HG02588 (cell line): ENCODE measurements at regions not wholly inside any gene's neighbourhood (a gene's known extent, or its start where the extent isn't known, plus 50 kb on each side); places are given as distances from the start of the nearest gene placed in this dataset.
"Not testable (repeated sequence)": the region's sequence is repeated elsewhere in the genome, so short reads cannot be mapped to it uniquely, and the experiment has no call there.

Experiments
- ATAC-seq: cut with Tn5 transposase; IDR thresholded peaks from one replicate; pipeline ENCODE4 v1.9.1; 2021; ENCODE audit warnings: mild to moderate bottlenecking, moderate library complexity; ENCODE audit not compliant: unreplicated experiment

DNA sequence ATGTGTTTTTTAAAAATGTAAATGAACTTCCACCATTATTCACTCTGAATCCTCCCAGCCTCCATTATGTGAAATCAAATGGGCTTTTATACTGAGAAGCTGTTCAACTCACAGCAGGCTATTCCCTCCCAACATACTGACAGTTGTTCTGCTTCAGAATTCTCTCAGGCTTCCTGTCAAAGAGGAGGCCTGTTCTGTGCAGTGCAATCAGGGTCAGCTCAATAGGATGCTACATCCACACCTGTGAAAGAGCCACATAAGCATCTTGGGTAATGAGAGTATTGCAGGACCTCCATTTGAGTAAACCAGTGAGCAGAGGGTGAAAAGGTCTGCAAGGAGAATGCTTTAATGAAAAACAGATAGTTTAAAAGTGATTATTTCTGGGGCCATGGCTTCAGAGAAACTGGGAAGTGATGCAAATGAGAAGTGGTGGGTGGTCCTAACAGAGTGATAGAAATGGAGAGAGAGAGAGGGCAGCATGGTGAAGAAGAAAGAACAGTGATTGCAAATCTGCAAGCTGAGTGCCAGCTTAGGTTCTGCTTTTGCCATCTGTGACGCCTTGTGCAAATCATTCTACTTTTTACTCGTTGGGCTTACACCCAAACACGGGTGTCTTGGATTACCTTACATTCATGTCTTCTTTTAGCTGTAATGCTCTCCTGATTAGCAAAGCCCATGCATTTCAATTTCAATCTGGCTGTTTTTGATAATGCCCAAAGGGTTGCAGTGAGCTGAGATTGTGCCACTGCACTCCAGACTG, 202.5 kb upstream of the NMUR2 start:
- ATAC-seq: no peak

DNA sequence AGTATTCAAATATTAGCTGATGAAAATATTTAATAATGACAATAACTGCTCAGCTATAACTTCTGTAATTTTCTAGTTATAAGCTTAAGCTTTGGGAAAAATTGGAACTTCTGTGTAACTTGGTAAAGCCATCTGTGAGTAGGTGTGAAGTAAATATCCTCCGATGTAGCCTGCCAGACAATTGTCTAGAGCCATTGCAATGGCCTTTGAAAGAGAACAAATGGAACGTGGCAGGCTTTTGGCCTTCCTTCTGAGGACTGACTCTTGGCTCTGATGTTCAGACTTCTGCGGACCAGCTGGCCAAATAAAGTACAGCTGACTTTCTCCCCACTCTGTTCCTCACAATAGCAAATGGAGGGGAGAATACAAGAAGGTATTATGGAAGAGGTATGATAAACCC, 203.4 kb upstream of the NMUR2 start:
- no peak for ATAC-seq

DNA sequence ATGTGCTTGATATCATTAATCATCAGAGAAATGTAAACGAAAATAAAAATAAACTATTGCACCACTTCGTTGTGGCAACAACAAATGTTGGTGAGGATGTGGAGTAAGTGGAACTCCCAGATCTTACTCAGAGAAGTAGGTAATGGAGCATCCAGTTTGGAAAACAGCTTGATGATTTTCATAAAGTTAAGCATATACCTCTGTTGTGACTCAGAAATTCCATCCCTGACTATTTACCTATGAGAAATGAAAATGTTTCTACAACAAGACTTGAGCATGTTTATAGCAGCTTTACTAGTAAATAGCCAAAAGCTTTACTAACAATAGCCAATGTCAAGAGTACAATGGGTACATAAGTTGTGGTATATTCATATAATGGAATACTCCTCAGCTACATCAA, 214.7 kb upstream of the NMUR2 start:
- no peak for ATAC-seq

DNA sequence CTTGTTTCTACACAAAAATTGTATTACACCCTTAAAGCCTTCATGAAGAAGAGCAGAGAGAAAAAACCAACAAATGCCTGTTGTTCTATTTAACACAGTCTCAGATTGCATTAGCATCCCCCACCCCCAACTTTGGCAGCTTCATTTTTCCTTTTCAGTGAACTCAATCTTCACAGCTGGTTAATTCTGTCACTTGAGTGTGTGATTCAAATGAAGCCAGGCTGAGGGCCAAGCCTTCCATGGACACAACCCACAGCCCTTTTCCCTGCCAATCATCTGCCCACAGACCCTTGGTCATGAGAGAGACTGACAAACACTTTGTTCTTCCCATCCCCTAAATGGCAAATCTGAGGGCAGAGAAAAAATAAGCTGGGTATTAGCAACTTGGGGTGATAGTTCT, 217.5 kb upstream of the NMUR2 start:
- no peak for ATAC-seq

DNA sequence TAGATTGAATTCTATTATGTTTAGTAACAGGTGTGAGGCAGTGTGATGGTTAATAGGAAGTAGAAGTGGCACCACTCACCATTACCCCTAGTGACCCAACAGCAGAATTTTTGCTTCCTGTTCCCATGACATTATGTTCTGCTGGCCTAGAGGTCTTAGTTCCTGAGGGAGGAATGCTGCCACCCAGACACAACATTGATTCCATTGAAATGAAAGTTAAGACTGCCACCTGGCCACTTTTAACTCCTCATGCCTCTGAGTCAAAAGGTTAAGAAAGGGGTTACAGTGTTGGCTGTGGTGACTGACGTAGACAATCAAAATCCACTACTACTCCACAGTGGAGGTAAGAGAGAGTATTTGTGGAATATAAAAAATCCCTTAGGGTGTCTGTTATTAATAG, 218.9 kb upstream of the NMUR2 start:
- ATAC-seq: no peak

DNA sequence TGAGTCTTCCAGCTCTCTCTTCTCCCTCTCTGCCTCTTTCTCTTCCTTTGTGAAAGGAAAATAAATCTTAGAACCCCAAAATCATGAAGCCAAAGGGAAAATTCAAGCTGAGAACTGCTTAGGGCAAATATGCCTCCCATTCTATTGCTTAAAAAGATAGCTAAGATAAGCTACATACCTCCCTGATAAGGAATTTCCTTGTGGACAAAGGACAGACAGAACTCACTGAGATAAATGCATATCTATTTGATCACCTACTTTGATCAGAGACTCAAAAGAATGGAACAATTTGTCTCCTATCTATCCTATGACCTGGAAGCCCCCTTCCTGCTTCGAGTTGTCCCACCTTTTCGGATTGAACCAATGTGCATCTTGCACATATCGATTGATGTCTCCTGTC, 220.6 kb upstream of the NMUR2 start:
- ATAC-seq: no peak

DNA sequence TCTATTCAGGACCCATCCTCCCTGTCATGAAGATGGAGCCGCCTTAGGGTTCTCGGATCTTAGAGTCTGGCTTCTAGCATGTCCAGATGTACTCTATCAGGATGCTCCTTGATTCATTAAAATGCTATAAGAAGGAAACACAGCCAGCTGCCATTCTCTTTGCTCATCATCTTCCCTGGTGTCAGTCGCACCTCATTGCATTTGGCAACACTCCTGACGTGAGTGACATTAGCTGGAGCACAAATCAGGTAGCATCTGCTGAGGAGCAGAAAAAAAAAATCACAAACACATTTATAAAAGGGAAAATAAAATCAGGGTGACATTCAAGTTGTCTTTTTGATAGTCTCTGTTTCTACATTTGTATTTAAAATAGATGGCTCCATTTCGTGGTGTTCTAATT, 226.1 kb upstream of the NMUR2 start:
- no peak for ATAC-seq

DNA sequence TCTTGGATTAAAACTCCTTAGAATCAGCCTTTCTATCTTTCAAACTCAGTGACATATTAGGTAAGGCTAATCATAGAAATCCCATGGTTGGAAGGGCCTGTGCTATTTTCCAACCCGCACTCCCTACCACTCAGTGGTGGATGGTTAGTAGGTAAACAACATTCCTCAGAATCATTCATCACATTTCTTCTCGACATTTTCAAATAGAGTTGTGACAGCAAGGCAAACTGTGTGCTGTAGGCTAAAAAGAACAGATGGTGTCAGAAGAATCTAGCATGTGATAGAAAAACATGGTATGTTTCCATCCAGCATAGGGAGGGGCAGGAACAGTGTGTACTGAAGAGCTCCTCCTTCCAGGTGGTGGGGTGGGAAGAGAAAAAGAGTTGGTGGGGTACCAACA, 227.3 kb upstream of the NMUR2 start:
- ATAC-seq: no peak

DNA sequence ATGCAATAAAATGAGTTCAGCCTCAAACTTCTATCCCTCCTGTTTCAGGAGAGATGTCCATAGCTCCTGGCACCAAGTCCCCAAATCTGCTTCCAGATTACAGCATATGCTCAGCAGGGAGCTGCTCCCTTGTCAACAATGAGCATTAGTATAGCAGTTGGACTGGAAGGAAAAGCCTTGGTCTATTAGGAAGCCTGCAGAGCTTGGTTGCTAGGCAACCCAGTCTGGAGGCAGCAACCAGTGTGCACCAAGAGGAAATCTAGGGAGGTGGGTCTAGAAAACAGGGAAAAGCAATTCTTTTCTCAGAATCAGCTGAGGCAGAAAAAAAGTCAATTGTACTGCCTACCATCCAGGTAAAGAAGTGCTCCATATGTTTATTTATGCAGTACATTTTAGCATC, 229.5 kb upstream of the NMUR2 start:
- ATAC-seq: no peak

DNA sequence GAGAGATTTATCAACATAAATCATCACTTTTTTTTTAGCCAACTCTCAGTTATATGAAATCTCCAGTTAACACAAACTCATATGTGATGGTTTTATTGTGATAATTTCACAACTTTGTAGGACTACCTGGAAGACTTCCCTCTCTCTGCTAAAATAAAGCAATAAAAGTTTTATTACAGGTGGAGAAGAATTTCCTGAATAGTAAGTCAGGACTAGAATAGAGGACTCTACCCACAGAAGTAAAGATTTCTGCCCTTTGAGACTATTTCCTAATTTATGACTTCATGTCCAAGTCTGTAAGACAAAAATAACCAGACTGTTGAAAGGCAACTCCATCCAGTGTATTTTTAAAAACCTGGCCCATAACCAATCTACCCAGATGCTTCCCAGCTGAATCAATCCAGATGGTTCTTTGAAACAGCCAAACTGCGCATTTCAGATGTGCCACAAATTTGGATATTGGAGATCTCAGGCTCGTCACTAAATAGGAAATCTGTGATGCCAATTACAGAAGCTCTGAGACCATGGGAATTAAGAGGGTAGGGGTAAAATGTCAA, 234.0 kb upstream of the NMUR2 start:
- no peak for ATAC-seq

DNA sequence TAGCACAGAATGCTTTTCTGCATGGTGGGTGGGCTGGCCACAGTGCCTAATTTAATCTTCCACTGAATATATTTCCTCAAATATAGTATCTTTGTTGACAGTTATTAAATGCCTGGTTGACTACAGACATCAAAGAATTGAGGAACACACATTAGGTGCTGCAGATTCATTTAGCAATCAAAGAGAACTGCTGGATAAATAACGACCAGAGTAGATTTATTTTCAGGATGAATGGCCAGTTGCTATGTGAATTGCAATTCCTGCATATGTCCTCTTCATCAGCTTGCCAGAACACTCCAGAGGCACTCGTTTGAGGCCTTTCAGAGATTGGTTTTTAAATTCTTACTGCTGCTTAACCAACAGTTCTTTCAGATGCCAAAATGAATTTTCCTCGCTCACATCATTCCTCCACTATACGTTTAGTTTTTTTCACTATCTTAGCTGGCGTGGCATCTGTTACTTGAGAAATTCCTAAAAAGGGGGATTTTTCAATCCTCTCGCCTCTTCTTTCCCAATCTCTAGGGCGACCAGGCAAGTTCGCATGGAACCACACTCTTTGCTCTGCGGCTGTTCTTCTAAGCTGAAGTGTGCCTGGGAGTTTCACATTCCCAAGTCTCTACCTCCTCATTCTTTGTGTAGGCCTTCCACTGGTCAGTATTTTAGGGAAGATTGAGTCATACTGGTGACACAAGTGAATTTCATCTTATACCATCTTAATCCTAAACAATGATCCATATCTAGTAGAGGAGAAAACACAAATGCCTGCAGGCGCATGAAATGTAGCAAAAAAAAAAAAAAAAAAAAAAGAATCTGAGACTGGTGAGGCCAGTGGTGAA, 237.1 kb upstream of the NMUR2 start:
- ATAC-seq: no peak

DNA sequence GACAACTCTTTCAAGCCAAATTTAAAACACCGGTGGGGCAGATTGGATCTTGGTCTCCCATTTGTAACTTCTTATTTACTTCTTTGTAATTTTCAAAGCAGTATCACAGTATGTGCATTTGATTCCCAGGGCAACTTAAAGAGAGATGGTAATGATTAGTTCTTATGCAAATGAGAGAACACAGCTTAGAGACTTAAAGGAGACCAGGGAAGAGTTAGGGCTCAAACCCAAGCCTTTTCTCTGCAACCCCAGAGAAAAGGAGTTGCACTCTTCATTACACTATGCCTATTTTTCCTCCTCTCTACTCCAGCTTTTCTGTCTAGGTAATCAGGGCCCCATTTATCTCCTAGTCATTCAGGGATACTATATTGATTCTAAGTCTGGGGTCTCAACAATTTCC, 237.8 kb upstream of the NMUR2 start:
- ATAC-seq: no peak

DNA sequence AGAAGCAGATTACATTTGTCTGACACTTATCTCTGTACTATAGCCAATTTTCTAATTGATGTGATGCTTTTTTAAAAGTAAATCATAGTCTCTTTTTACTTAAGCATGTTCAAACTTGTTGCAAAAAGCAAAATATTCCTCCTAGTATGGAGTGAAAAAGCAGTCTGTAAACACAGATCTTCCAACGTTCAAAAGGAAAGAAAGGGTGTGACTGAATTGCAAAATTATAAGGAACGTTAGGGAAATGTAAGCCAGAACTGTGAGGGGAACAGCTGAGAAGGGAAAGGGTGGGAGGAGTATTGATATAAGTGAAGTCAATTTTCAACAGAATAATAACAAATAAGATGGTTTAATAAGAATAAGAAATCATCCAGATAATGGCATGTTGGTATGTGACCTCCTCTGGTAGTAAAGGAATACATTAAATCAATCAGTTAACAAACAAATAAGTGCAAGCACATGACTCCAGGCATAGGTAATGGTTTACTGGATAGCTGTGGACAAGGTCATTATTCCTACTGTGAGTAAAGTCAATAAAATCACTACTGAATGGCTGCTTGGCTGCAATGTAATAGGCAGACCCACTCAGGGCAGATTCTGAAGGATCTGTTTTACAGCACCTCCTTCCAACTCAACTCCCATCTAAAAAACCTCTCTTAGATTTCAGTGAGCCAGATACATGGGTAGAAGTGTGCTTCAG, 239.1 kb upstream of the NMUR2 start:
- ATAC-seq: no peak

DNA sequence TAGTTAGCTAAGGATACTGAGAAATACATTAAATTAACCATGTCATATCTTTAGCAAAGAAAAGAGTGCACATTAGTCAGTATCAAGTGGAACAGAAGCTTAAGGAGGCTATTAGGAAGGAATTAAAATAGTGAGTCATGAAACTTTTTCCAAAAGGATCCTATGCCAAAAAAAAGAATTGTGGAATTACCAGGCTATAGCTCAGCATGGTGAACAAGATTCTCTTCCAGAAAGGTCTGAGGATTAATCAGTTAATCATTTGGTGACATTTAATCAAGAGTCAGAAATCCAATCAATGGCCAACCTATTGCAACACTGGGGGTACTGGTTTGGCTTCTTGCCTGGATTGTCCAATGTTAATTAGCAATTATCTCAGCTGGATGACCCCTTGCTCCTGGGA, 244.5 kb upstream of the NMUR2 start:
- ATAC-seq: no peak

DNA sequence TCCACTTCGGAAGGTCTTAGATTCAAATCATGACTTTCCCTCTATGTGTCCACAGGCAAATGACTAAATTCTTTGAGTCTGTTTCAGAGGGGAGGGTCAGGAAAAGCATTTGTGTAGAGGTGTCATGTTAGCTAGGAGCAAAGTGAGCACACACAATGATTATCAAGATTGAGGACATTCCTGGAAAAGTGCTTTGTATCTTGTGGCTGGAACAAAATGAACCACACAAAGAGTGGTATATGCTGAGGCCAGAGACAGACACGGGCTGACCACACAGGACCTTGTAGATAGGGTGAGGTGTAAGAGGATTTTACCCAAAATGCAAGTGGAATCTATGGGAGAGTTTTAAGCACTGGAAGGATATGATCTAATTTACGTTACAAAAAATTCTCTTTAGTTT, 245.3 kb upstream of the NMUR2 start:
- no peak for ATAC-seq

DNA sequence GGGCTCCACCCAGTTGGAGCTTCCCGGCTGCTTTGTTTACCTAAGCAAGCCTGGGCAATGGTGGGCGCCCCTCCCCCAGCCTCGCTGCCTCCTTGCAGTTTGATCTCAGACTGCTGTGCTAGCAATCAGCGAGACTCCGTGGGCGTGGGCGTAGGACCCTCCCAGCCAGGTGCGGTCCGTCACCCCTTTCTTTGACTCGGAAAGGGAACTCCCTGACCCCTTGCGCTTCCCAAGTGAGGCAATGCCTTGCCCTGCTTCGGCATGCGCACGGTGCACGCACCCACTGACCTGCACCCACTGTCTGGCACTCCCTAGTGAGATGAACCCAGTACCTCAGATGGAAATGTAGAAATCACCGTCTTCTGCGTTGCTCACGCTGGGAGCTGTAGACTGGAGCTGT, 254.4 kb upstream of the NMUR2 start:
- not testable (repeated sequence) for ATAC-seq

DNA sequence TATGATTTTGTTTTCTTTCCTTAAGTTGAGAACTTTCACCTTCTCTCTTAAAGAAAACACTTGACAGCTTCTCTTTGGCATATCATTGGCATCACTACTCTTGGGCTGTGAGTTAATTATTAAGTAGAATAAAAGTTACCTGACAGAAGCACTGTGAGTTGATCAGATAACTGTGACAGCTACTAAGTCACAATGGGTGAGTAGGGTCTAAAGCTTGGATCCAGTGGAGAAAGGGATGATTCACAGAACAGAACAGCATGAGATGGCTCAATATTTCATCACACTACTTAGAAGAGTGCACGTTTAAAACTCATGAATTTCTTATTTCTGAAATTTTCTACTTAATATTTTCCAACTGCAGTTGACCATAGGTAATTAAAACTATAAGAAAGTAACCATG, 268.5 kb upstream of the NMUR2 start:
- no peak for ATAC-seq

DNA sequence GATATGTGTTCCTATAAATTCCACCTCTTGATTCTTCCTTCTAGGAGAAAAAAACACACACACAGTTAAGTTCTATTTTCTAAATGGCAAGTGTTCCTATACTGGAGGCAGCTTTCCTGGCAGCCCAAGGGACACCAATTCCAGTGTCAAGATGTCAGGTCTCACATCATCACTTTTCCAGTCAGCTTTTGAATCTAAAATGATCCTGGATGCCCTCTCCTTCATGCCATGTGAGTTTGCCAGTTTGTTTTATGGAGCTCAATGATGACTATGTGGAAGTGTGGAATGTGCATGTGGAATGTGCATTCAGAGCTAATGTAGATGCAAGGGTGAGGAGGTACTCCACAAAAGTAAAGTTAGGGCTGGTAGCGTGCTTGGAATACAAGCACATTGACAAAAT, 269.3 kb upstream of the NMUR2 start:
- no peak for ATAC-seq

DNA sequence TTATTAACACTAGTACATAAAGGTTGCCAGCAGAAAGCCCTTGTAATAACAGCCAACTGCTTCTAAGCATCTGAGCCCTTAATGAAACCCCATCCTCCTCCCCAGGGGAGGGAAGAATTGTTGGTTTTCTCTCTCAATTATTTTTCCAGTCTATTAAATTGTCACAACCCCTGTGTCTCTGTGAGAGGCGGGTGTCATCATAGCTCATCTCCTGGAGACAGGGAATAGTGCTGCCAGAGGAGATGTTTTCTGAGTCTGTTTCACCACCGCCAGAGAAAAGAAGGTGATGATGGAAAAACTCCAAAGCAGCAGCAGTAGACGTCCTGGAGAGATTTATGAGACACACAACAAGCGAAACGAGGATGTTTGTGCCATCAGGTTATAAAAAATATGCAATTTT, 271.1 kb upstream of the NMUR2 start:
- no peak for ATAC-seq

DNA sequence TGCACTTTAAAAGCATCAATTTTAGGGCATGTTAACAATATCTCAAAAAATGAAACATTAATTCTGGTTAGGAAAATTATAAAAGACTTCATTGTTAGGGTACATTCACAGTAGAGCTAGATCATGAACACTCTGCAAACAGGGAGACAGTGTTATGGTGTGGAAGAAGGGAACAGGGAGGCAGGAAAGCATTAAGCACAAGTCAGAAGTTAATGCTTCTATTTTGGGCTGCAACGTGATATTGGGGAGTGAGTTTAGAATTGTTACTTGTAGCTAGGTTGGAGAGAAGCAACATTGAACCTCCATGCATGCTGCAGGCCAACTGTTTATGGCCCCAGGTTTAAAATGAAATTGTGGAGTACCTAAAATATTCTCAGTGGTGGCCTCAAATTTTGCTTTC, 278.1 kb upstream of the NMUR2 start:
- ATAC-seq: no peak

DNA sequence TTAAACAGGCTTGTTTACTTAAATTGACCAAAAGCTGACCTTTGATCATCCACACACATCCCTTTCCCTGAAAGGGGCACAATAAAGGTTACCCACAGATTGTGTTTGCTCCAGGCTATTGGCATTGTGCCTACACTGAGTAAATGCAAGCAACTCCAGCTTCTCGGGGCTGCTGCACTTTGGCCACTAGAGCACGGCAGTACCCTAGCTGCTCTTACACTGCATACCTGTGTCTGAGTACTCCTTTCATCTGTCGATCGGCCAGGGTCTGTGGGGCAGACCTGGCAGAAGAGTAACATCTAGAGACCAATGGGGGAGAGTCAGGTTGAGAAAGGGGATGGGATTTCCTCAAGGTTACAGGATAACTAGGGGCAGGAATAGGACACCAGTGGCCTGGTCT, 281.9 kb upstream of the NMUR2 start:
- no peak for ATAC-seq
